Keratinocyte (primary cell): ENCODE measurements at regions not wholly inside any gene's neighbourhood (a gene's known extent, or its start where the extent isn't known, plus 50 kb on each side); places are given as distances from the start of the nearest gene placed in this dataset.

ENCODE experiments used
- DNase-seq: peaks from one replicate; pipeline ENCODE4 v3.0.0-alpha.2; 2011; ENCODE audit warnings: low read depth, missing footprints, low spot score
- FAIRE-seq: peaks from 2 replicates; lab custom pipeline; 2011; peaks lifted over from hg19 to GRCh38; lab: Jason Lieb, UNC
- H2AFZ ChIP-seq: 2 replicates; pipeline ENCODE4 v1.6.0; 2012; ENCODE audit warnings: low read length, control low read depth, inconsistent platforms; ENCODE audit not compliant: control insufficient read depth
- H3K27ac ChIP-seq: 2 replicates; pipeline ENCODE4 v1.5.1; 2011; ENCODE audit warnings: low read length; ENCODE audit not compliant: control insufficient read depth, insufficient read depth
- H3K27me3 ChIP-seq: 3 replicates; pipeline ENCODE4 v1.6.0; 2011; ENCODE audit warnings: low read length; ENCODE audit not compliant: control insufficient read depth, insufficient read depth; ENCODE audit errors: extremely low read depth
- H3K36me3 ChIP-seq, 2 experiments: 2 replicates in 1 of 2; 3 replicates in 1 of 2; pipeline ENCODE4 v1.5.1; 2011; ENCODE audit warnings: low read length in 2 of 2, mild to moderate bottlenecking in 1 of 2; ENCODE audit not compliant: control insufficient read depth in 2 of 2, insufficient read depth in 2 of 2; ENCODE audit errors: extremely low read depth in 1 of 2
- H3K4me1 ChIP-seq: 3 replicates; pipeline ENCODE4 v1.5.1; 2011; ENCODE audit warnings: low read length; ENCODE audit not compliant: control insufficient read depth, insufficient read depth; ENCODE audit errors: extremely low read depth
- H3K4me2 ChIP-seq: 3 replicates; pipeline ENCODE4 v1.6.0; 2011; ENCODE audit warnings: low read depth, low read length; ENCODE audit not compliant: control insufficient read depth, insufficient read depth; ENCODE audit errors: extremely low read depth
- H3K4me3 ChIP-seq, 3 experiments: fragments of 200-600 bp in 1 of 3; sonication (generic) in 1 of 3; 2 replicates in 2 of 3; 3 replicates in 1 of 3; pipeline ENCODE4 v1.5.1; 2011 to 2016; ENCODE audit warnings: low read length in 3 of 3, mild to moderate bottlenecking in 3 of 3, control low read depth in 2 of 3, inconsistent platforms in 1 of 3, low read depth in 1 of 3, mixed read lengths in 1 of 3, mixed run types in 1 of 3, moderate library complexity in 1 of 3; ENCODE audit not compliant: control insufficient read depth in 2 of 3, insufficient read depth in 2 of 3; ENCODE audit errors: extremely low read depth in 1 of 3
- H3K79me2 ChIP-seq: 2 replicates; pipeline ENCODE4 v1.6.0; 2012; ENCODE audit warnings: low read length; ENCODE audit not compliant: control insufficient read depth, insufficient read depth
- H3K9ac ChIP-seq: 3 replicates; pipeline ENCODE4 v1.6.0; 2011; ENCODE audit warnings: low read length; ENCODE audit not compliant: control insufficient read depth, insufficient read depth; ENCODE audit errors: extremely low read depth
- H3K9me1 ChIP-seq: 3 replicates; pipeline ENCODE4 v1.6.0; 2011; ENCODE audit warnings: low read length; ENCODE audit not compliant: control insufficient read depth, insufficient read depth; ENCODE audit errors: extremely low read depth
- H3K9me3 ChIP-seq: 2 replicates; pipeline ENCODE4 v1.5.1; 2012; ENCODE audit warnings: low read depth, low read length; ENCODE audit not compliant: control insufficient read depth
- H4K20me1 ChIP-seq: 3 replicates; pipeline ENCODE4 v1.6.0; 2011; ENCODE audit warnings: low read length; ENCODE audit not compliant: control insufficient read depth, insufficient read depth; ENCODE audit errors: extremely low read depth
- EZH2 ChIP-seq: IDR thresholded peaks from one replicate; pipeline ENCODE4 v1.6.1; 2012; ENCODE audit warnings: inconsistent platforms, mild to moderate bottlenecking, low read length, moderate library complexity
- dilution Hi-C: fragments of 300-500 bp; cut with MboI; formaldehyde crosslinking; loops from one replicate; pipeline ENCODE4 v1.7.0; 2020; ENCODE audit warnings: low sequenced_read_pairs; ENCODE audit not compliant: extremely low pct_ligation_motif_present
- TF ChIP-seq, protein P1 (sequence below), 3 experiments: IDR thresholded peaks in 1 of 3; conservative IDR thresholded peaks in 1 of 3; optimal IDR thresholded peaks in 1 of 3; 2 replicates in 2 of 3; 3 replicates in 1 of 3; pipeline versions ENCODE3 to v1.5.1; 2011; ENCODE audit warnings: low read length in 3 of 3, mild to moderate bottlenecking in 3 of 3, moderate library complexity in 2 of 3, control low read depth in 1 of 3, inconsistent platforms in 1 of 3; ENCODE audit not compliant: insufficient read depth in 2 of 3; ENCODE audit errors: extremely low read depth in 1 of 3

DNA sequence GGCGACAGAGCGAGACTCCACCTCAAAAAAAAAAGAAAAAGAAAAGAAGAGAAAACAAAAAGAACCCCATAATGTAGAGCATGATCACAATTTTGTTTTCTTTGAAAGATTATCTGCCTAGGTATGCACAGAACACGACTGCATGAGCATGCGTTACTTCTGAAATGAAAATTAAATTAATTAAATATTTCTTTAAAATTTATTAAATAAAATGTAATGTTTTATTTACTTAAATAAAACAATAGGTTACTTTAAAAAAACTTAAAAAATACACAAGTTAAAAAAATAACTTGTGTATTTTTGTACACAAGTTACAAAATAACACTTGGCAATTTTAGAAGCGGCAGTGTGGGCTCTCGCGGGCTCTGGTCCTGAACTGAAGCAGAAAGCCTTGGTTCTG, 107.8 kb downstream of the TFAP2A start:
- H3K9me1 ChIP-seq, result no peaks in the 10 kb centered on the region
- dilution Hi-C loops, result no loop called here
- no peaks in the 10 kb centered on the region for H3K79me2 ChIP-seq
- TF ChIP-seq, protein P1, sequence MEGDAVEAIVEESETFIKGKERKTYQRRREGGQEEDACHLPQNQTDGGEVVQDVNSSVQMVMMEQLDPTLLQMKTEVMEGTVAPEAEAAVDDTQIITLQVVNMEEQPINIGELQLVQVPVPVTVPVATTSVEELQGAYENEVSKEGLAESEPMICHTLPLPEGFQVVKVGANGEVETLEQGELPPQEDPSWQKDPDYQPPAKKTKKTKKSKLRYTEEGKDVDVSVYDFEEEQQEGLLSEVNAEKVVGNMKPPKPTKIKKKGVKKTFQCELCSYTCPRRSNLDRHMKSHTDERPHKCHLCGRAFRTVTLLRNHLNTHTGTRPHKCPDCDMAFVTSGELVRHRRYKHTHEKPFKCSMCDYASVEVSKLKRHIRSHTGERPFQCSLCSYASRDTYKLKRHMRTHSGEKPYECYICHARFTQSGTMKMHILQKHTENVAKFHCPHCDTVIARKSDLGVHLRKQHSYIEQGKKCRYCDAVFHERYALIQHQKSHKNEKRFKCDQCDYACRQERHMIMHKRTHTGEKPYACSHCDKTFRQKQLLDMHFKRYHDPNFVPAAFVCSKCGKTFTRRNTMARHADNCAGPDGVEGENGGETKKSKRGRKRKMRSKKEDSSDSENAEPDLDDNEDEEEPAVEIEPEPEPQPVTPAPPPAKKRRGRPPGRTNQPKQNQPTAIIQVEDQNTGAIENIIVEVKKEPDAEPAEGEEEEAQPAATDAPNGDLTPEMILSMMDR (optimal IDR thresholded peaks at IDR 0.05 in 1 of 3, IDR thresholded peaks at IDR 0.05 in 1 of 3, conservative IDR thresholded peaks at IDR 0.05 in 1 of 3; ENCODE audit: extremely low read depth in 1 of 3, insufficient read depth in 2 of 3, low read length in 3 of 3), result no peak
- no peak for TF ChIP-seq EZH2
- H3K4me3 ChIP-seq, result no peak overlapping the region
- no peak overlapping the region for H2AFZ ChIP-seq
- H3K27ac ChIP-seq, result no peak overlapping the region
- no peak for FAIRE-seq
- DNase-seq, result no peak
- no peaks in the 10 kb centered on the region for H3K9me3 ChIP-seq
- peaks cover 38% of the 10 kb centered on the region for H3K4me1 ChIP-seq
- no peaks in the 10 kb centered on the region for H3K36me3 ChIP-seq
- H3K27me3 ChIP-seq, result no peaks in the 10 kb centered on the region
- no peak overlapping the region for H3K4me2 ChIP-seq
- H3K9ac ChIP-seq, result no peak overlapping the region
- no peaks in the 10 kb centered on the region for H4K20me1 ChIP-seq

DNA sequence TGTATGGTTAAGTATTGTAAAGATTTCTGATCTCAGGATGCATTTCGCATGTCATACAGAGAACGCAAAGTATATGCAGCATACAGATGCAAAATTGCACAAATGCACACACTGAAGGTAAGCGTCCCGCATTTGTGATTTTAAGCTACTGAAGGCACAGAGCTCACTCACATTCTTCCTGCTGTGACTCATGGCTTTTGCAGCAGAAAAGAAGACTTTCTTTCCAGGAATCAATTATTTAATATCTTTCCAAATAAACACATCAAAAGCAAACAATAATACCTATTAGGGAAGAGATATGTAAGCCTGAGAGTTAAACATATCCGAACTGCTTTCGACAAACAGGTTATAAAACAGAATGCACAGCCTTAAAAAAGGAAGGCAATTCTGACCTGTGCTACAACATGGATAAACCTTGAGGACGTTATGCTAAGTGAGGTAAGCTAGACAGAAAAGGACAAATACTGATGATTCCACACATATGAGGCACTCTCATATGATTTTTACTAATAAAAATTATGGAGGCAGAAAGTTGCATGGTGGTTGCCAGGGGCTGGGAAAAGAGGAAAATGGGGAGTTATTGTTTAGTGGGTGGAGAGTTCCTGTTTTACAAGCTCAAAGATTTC, 109.0 kb downstream of the TFAP2A start:
- TF ChIP-seq EZH2, result no peak
- TF ChIP-seq, protein P1 (optimal IDR thresholded peaks at IDR 0.05 in 1 of 3, IDR thresholded peaks at IDR 0.05 in 1 of 3, conservative IDR thresholded peaks at IDR 0.05 in 1 of 3; ENCODE audit: extremely low read depth in 1 of 3, insufficient read depth in 2 of 3, low read length in 3 of 3), result no peak
- Histone ChIP-seq H3K9me3 (no peaks in the 10 kb centered on the region), H3K9me1 (no peaks in the 10 kb centered on the region), H3K9ac (no peak overlapping the region), H4K20me1 (no peaks in the 10 kb centered on the region), H2AFZ (peak overlapping the region; percentile 41), H3K79me2 (no peaks in the 10 kb centered on the region), H3K27me3 (no peaks in the 10 kb centered on the region), H3K36me3 (no peaks in the 10 kb centered on the region), H3K27ac (no peak overlapping the region), H3K4me1 (peaks cover 32% of the 10 kb centered on the region), H3K4me3 (no peak overlapping the region), H3K4me2 (peak overlapping the region; percentile 29)
- dilution Hi-C loops, result no loop called here
- no peak for DNase-seq
- FAIRE-seq, result peak; percentile 48
